CD4-positive, alpha-beta T cell treated with Interleukin-1 beta for 1 hour (primary cell): ENCODE measurements at regions not wholly inside any gene's neighbourhood (a gene's known extent, or its start where the extent isn't known, plus 50 kb on each side); places are given as distances from the start of the nearest gene placed in this dataset.
"Not testable (repeated sequence)": the region's sequence is repeated elsewhere in the genome, so short reads cannot be mapped to it uniquely, and the experiment has no call there.

ENCODE experiments used
- DNase-seq, 2 donors: peaks; one replicate each; pipeline ENCODE4 v3.0.0-alpha.2; 2020 to 2022

GRCh38 chr16:32116533-32116932 lies 136.6 kb upstream of the TP53TG3D start:
- not testable (repeated sequence) for DNase-seq

GRCh38 chr16:32120372-32120771 lies 132.7 kb upstream of the TP53TG3D start:
- not testable (repeated sequence) for DNase-seq

GRCh38 chr16:32120779-32121178 lies 132.3 kb upstream of the TP53TG3D start:
- not testable (repeated sequence) for DNase-seq

GRCh38 chr16:32121273-32121900 lies 131.7 kb upstream of the TP53TG3D start:
- DNase-seq, result not testable (repeated sequence)

- not testable (repeated sequence) for DNase-seq
Observed at GRCh38 chr16:32152434-32152833, 100.7 kb upstream of the TP53TG3D start.

GRCh38 chr16:32187918-32188669 lies 65.0 kb upstream of the TP53TG3D start:
- not testable (repeated sequence) for DNase-seq

- not testable (repeated sequence) for DNase-seq
Observed at GRCh38 chr16:32202585-32202984, 50.5 kb upstream of the TP53TG3D start.
